Adrenal gland (tissue), 9 donors: ENCODE measurements at regions not wholly inside any gene's neighbourhood (a gene's known extent, or its start where the extent isn't known, plus 50 kb on each side); places are given as distances from the start of the nearest gene placed in this dataset.
"Not testable (repeated sequence)": the region's sequence is repeated elsewhere in the genome, so short reads cannot be mapped to it uniquely, and the experiment has no call there.

Source experiments
- DNase-seq, 7 donors: peaks; one replicate each; pipeline ENCODE4 v3.0.0-alpha.2; 2019 to 2020
- H3K27ac ChIP-seq, 5 donors: fragments of 200-600 bp; sonication (generic) in 4 of 5; 1 replicate in 3 of 5; 2 replicates in 2 of 5; pipeline versions ENCODE4 v1.5.1 to v1.8.0; 2016 to 2020; ENCODE audit warnings: mild to moderate bottlenecking in 1 of 5
- H3K27me3 ChIP-seq: fragments of 200-600 bp; 2 replicates; pipeline ENCODE4 v1.8.0; 2021
- H3K36me3 ChIP-seq, 2 donors: fragments of 200-600 bp; replicated peaks in 1 of 2; 1 replicate in 1 of 2; 2 replicates in 1 of 2; pipeline versions ENCODE4 v1.5.1 to v1.8.0; 2018 to 2022
- H3K4me1 ChIP-seq, 2 donors: fragments of 200-600 bp; replicated peaks in 1 of 2; 1 replicate in 1 of 2; 2 replicates in 1 of 2; pipeline versions ENCODE4 v1.5.1 to v1.8.0; 2018 to 2021
- H3K4me3 ChIP-seq, 4 donors: fragments of 200-600 bp; sonication (generic) in 3 of 4; one replicate each; pipeline ENCODE4 v1.5.1; 2016 to 2018
- H3K9me3 ChIP-seq, 3 donors: fragments of 200-600 bp; sonication (generic) in 1 of 3; replicated peaks in 1 of 3; 1 replicate in 2 of 3; 2 replicates in 1 of 3; pipeline versions ENCODE4 v1.5.1 to v1.8.0; 2016 to 2021
- POLR2A ChIP-seq, 2 donors: fragments of 450-650 bp; IDR thresholded peaks; one replicate each; pipeline ENCODE4 v1.6.1; 2017; ENCODE audit warnings: antibody characterized with exemption in 2 of 2, mild to moderate bottlenecking in 2 of 2, moderate library complexity in 1 of 2
- WGBS, 4 donors: extraction: QIAGEN DNeasy Blood & Tissue Kit in 2 of 4; methylation state at CpG; one replicate each; pipeline versions ENCODE4 v1.1.5 to v1.1.7; 2013 to 2017; 5-methylcytosine and 5-hydroxymethylcytosine counted together
- intact Hi-C, 2 donors: fragments of 100-400 bp; cut with DNase I; formaldehyde crosslinking; loops; one replicate each; pipeline versions ENCODE4 v1.14.1 to v1.15.0; 2022 to 2023
- TF ChIP-seq, protein P1 (sequence below), 6 experiments: fragments of 450-650 bp in 4 of 6; fragments of 200-600 bp in 2 of 6; sonication (generic) in 1 of 6; IDR thresholded peaks; 1 replicate in 5 of 6; 2 replicates in 1 of 6; pipeline versions ENCODE4 v1.5.1 to v1.8.0; 2016 to 2021; ENCODE audit warnings: antibody characterized with exemption in 6 of 6, mild to moderate bottlenecking in 2 of 6, moderate library complexity in 1 of 6
- donor health status: healthy with polysubstance abuse.
- donor health status: Bipolar disorder and iron deficiency.
- donor health status: DM: yes; HTN: yes; CAD: no.
- donor health status: DM: no; HTN: no; CAD: no.
- donor health status: DM: no; HTN: no; CAD: no.

DNA sequence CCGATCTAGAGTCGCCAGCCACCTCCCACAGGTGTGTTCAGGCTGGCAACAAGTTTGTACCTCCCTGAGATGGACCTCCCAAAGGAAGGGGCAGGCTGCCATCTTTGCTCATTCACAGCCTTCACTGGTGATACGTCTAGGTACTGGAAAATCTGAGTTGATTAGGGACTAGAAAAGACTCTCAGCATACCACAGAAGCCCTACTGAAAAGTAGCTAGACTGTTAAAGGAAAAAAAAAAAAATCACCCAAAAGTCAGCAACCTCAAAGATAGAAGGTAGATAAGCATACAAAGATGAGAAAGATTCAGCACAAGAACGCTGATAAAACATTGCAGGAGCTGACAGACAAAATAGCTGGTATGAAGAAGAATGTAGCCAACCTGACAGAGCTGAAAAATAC is 128.6 kb upstream of the WDR75 start:
- Histone ChIP-seq H3K36me3 (no peaks in the 10 kb centered on the region), H3K4me3 (no peak overlapping the region), H3K9me3 (no peaks in the 10 kb centered on the region), H3K27me3 (no peaks in the 10 kb centered on the region), H3K4me1 (no peaks in the 10 kb centered on the region), H3K27ac (no peak overlapping the region)
- TF ChIP-seq, protein P1, sequence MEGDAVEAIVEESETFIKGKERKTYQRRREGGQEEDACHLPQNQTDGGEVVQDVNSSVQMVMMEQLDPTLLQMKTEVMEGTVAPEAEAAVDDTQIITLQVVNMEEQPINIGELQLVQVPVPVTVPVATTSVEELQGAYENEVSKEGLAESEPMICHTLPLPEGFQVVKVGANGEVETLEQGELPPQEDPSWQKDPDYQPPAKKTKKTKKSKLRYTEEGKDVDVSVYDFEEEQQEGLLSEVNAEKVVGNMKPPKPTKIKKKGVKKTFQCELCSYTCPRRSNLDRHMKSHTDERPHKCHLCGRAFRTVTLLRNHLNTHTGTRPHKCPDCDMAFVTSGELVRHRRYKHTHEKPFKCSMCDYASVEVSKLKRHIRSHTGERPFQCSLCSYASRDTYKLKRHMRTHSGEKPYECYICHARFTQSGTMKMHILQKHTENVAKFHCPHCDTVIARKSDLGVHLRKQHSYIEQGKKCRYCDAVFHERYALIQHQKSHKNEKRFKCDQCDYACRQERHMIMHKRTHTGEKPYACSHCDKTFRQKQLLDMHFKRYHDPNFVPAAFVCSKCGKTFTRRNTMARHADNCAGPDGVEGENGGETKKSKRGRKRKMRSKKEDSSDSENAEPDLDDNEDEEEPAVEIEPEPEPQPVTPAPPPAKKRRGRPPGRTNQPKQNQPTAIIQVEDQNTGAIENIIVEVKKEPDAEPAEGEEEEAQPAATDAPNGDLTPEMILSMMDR (IDR thresholded peaks at IDR 0.05), result no peak
- TF ChIP-seq POLR2A (IDR thresholded peaks at IDR 0.05), result no peak
- DNase-seq, result no peak
- WGBS, 4 donors, result 82 to 88% (median 86%) methylated on average over 4 of the region's 4 CpGs
- intact Hi-C loops, result no loop called here

DNA sequence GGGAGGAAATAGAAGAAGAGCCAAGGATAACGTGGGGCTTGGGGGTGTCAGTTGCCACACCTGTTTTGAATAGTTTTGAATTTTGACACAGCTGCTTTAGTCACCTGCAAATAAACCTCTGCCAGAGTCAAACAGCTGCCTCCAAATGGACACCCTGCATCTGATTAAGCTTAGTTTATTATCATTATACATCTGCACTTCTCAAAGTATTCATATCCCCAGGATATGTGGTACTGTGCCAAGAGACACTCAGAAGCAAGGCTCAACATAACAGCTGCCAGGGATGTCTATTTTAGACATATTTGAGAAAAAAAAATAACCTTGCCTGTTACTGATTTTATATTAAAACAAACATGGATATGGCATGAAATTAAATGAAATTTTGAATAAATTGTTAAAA is 122.5 kb upstream of the WDR75 start:
- Histone ChIP-seq H3K36me3 (no peaks in the 10 kb centered on the region), H3K4me1 (no peaks in the 10 kb centered on the region), H3K27ac (no peak overlapping the region), H3K4me3 (no peak overlapping the region), H3K9me3 (no peaks in the 10 kb centered on the region), H3K27me3 (no peaks in the 10 kb centered on the region)
- DNase-seq, result no peak
- no peak for TF ChIP-seq POLR2A (IDR thresholded peaks at IDR 0.05)
- TF ChIP-seq, protein P1 (IDR thresholded peaks at IDR 0.05), result no peak
- 36 to 77% (median 69%) methylated on average over 1 of the region's 1 CpG for WGBS, 4 donors
- intact Hi-C loops, result no loop called here

DNA sequence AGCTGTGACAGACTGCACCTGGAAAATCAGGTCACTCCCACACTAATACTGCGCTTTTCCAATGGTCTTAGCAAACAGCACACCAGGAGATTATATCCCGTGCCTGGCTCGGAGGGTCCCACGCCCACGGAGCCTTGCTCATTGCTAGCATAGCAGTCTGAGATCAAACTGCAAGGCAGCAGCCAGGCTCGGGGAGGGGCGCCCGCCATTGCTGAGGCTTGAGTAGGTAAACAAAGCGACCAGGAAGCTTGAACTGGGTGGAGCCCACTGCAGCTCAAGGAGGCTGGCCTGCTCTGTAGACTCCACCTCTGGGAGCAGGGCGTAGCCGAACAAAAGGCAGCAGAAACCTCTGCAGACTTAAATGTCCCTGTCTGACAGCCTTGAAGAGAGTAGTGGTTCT is 121.8 kb upstream of the WDR75 start:
- H3K4me3 ChIP-seq, DNase-seq, H3K27me3 ChIP-seq, H3K36me3 ChIP-seq, H3K4me1 ChIP-seq, intact Hi-C loops, H3K9me3 ChIP-seq, H3K27ac ChIP-seq: not testable (repeated sequence)
- 89 to 97% (median 92%) methylated on average over 4 to 11 of the region's 11 CpGs for WGBS, 4 donors

DNA sequence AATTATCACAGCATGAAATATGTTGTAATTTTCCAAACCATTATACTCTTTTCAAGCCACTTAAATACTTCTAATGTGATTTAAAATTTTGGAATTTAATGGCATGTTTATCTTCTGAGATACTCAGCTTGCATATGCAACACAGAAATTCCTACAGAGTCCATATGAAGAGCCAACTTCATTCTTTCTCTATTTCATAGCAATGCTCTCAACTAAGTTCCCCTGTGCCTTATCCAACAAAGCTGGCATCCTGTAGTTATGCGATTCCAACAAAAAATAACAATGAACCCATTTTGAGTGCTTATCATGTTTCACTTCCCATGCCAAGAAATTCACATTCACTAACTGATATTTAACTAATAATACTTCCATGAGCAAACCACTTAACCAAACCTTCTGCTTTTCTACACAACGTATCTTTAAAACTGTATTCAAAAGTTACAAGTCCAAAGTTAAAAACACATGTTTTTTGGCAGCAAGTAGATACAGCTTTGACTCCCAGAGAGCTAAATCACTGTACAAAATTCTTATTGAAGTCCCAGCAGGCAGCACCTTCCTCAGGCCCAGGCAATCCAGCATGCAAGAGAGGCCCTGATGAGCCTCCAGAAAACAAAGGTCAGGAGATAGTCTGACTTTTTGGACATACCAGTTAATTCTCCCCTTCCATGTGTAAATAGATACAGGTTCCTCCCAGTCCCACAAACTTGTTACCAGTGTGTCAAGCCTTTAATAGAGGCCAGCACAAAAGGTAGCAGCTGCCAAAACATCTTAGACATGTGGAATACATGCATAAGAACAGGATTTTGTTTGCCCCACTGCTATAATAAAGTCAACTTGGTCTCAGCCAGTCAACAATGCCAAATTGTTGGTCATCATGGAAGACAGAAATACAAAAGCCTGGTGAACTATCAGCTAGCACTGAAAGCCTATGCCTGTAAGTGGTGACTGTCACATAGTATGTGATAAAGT is 113.1 kb upstream of the WDR75 start:
- no peaks in the 10 kb centered on the region for H3K4me1 ChIP-seq
- intact Hi-C loops, result no loop called here
- no peak for DNase-seq
- no peak overlapping the region for H3K27ac ChIP-seq
- TF ChIP-seq, protein P1 (IDR thresholded peaks at IDR 0.05), result no peak
- TF ChIP-seq POLR2A (IDR thresholded peaks at IDR 0.05), result no peak
- WGBS, 4 donors, result 0 to 78% (median 37%) methylated on average over 2 of the region's 2 CpGs
- H3K36me3 ChIP-seq, result no peaks in the 10 kb centered on the region
- no peaks in the 10 kb centered on the region for H3K27me3 ChIP-seq
- no peaks in the 10 kb centered on the region for H3K9me3 ChIP-seq
- H3K4me3 ChIP-seq, result no peak overlapping the region

DNA sequence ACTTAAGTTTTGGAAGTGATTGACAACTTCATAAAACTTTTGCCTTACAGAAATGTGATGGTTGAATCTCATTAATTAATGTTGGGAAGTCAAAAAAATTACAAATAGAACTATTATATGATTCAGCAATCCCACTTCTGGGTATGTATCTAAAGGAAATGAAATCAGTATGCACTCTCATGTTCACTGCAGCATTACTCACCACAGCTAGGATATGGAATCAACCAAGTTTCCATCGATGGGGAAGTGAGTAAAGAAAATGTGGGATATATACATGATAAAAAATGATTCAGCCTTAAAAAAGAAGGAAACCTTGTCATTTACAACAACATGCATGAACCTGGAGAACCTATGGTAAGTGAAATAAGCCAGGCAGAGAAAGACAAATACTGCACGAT is 112.4 kb upstream of the WDR75 start:
- Histone ChIP-seq H3K9me3 (no peaks in the 10 kb centered on the region), H3K4me1 (no peaks in the 10 kb centered on the region), H3K4me3 (no peak overlapping the region), H3K27ac (no peak overlapping the region), H3K36me3 (no peaks in the 10 kb centered on the region), H3K27me3 (no peaks in the 10 kb centered on the region)
- intact Hi-C loops, result no loop called here
- DNase-seq, result no peak
- 86 to 96% (median 89%) methylated on average over 2 of the region's 2 CpGs for WGBS, 4 donors
- TF ChIP-seq, protein P1 (IDR thresholded peaks at IDR 0.05), result no peak
- TF ChIP-seq POLR2A (IDR thresholded peaks at IDR 0.05), result no peak
